ENCODE measurements at regions not wholly inside any gene's neighbourhood (a gene's known extent, or its start where the extent isn't known, plus 50 kb on each side); places are given as distances from the start of the nearest gene placed in this dataset.

DNA sequence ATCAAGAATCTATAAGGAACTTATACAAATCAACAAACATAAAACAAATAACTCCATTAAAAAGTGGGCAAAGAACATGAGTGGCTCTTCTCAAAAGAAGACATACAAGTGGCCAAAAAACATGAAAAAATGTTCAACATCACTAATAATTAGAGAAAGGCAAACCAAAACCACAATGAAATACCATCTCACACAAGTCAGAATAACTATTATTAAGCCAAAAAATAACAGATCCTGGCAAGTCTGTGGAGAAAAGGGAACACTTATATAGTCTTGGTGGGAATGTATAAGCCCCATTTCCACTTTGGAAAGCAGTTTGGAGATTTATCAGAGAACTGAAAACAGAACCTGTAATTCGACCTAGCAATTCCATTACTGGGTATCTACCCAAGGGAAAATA, 921.0 kb downstream of the KCNA4 start:
- TF ChIP-seq, protein P1, sequence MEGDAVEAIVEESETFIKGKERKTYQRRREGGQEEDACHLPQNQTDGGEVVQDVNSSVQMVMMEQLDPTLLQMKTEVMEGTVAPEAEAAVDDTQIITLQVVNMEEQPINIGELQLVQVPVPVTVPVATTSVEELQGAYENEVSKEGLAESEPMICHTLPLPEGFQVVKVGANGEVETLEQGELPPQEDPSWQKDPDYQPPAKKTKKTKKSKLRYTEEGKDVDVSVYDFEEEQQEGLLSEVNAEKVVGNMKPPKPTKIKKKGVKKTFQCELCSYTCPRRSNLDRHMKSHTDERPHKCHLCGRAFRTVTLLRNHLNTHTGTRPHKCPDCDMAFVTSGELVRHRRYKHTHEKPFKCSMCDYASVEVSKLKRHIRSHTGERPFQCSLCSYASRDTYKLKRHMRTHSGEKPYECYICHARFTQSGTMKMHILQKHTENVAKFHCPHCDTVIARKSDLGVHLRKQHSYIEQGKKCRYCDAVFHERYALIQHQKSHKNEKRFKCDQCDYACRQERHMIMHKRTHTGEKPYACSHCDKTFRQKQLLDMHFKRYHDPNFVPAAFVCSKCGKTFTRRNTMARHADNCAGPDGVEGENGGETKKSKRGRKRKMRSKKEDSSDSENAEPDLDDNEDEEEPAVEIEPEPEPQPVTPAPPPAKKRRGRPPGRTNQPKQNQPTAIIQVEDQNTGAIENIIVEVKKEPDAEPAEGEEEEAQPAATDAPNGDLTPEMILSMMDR (IDR thresholded peaks at IDR 0.05; ENCODE audit: low read depth, low read length, poor library complexity, severe bottlenecking): no peak
- no peak for TF ChIP-seq EZH2phosphoT487 (IDR thresholded peaks at IDR 0.05; ENCODE audit: borderline replicate concordance, low read length)

Measured in DOHH2 (cell line).